HK-2 (cell line): ENCODE measurements at regions not wholly inside any gene's neighbourhood (a gene's known extent, or its start where the extent isn't known, plus 50 kb on each side); places are given as distances from the start of the nearest gene placed in this dataset.

Experiments
- DNase-seq: peaks from one replicate; pipeline ENCODE4 v3.0.0-alpha.2; 2018; ENCODE audit not compliant: unreplicated experiment

DNA sequence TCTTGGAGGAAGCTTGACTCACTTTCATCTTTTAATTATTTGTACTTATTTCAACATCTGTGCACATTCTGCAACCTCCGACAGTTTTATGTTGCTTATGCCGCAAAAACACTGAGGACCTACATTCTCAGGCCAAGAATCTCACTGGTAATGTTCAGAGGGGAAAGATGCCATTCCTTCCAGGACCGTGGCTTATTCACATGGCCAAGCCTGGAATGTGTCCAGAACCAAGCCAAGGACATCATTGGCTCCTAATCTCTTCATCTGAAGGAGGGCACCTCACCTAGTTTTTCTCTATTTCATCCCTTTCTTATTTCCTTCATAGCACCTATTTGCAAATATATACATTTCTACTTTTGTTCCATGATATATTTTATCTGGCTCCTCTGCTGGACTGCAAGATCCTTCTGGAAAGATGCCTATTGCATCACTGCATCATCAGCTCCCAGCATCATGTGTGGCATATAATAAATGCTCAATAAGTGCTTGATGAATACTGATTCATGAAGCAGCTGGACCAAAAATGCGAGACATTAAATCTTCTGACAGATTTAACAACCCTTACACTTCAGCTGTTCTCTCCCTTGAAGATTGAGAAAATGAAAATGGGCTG is 377.1 kb downstream of the TNS1 start:
- no peak for DNase-seq

DNA sequence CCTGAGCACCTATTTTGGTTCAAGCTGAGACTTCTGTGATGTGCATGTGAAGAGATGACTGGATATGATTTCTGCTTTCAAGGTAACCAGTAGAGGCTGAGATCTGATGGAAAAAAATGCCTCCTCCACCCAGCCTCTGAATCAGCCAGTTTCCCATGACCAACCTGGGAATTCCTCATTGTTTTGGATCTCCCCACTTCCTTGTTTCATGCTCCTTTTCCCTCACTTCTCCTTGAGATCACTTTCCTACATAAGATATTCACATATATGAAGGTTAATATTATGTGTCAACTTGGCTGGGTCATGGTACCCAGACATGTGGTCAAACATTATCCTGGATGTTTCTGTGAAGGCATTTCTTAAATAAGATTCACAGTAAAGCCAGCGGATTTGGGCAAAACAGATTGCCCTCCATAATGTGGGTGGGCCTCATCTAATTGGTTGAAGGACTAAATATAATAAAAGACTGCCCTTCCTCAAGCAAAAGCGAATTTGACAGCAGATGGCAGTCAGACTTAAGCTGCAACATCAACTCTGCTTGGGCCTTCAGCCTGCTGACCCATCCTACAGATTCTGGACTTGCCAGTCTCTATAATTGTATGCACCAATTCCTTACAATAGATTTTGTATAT is 379.4 kb downstream of the TNS1 start:
- no peak for DNase-seq

DNA sequence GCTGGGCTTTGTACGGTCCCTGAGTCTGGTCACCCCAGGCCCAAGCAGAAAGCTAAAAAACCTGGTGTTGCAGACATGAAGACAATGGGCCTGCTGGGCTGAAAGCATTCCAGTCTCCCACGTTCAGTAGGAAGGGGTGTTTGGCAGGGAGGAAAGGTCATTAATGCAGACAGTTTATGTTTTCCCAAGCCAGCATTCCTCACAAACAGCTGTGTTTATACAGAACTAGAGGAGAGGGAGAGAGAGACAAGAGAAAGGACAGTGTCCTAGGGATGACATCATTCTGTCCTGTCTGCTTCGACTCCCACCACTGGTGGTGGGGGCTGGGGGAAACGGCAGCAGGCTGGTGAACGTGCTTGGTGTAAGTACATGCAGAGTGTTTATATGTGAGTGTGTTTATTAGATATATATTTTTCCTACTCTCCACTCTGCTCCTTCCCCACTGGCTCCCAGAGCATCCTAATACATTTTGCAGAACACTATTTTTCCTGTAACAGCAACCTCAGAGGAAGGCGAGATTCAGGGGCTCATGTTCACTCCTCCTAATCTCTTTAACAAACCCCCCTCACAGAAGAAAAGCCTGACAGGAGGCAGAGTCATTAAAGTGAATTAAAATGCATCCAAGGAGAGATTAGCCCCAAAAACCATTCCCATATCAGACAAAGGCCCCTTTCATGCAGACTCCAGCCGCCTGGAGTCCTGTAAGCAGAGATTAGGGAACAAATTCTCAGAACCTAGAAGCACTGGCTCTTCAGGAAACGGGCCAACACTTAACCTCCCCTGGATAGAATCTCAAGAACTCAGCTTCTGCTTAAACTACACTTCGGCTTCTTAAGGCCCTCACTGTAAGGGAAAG is 380.4 kb downstream of the TNS1 start:
- no peak for DNase-seq

DNA sequence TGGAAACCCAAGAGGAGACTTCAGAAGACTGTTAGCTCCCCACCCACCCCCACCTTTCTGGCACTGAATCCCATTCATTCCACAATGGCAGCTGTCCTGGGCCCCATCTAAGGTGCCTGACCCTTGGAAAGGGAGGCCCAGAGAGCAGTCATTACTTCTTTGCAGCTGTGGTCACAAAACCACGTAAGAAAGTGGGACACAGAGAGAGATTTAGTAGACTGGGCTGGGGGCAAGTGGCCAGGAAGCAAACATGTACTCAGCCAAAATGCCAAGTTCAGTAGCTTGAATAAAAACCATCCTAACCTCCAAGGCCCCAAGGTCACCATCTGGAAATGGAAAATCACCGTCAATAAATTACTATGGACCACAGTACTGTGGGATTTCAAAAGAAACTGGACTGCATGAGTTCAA is 381.4 kb downstream of the TNS1 start:
- DNase-seq = no peak

DNA sequence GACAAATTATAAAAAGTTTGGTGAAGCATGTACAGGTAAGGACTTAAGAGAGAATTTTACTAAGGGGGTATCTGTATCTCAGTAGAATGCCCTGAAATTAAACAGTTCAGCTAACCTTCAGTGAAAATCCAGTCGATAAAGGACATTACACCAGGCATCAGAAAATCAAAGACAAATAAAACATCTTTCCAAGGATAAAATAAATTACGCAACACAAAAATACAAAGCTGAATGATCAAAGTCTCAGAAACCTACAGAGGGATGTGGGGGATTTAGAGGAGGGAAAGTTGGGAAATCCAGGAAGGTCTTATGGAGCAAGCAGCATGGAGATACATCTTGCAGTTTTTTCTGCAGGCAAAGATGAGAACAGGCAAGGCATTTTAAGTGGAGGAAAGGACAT is 384.1 kb downstream of the TNS1 start:
- DNase-seq = no peak

DNA sequence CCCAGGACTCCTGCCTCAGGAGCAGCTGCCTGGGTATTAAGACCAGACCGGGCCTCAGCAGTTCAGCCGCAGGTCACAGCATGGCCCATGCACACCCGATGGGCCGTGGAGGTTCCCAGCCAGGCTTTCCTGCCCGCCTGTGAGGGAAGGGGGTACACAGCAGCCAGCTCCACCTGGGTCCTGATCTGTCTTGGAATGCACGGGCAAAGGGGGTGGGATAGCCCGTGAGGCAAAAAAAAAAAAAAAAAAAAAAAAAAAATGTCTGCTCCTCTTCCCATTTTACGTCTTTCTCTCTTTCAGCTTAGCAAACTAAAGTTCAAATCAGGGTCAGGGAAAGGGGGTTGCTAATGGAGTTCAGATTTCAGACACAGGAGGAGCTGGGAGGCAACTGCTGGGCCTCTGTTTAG is 385.2 kb downstream of the TNS1 start:
- DNase-seq = no peak

DNA sequence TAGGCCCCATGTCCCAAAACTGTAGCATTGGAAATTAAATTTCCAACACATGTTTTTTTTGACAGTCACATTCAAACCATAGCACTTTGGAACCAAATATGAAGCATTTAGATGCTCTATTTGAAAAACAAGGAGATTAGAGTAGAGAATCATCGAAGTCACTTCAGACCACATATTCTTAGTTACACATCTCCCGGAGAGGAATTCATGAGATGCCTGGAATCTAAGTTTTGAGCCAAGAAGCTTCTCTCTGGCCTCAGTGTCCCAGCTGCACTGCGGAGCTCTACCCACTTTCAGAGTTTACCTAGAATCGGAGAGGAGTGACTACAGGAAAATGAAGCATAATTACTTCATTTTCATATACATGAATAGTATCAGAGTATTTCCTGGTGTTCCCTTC is 385.9 kb downstream of the TNS1 start:
- DNase-seq = no peak

DNA sequence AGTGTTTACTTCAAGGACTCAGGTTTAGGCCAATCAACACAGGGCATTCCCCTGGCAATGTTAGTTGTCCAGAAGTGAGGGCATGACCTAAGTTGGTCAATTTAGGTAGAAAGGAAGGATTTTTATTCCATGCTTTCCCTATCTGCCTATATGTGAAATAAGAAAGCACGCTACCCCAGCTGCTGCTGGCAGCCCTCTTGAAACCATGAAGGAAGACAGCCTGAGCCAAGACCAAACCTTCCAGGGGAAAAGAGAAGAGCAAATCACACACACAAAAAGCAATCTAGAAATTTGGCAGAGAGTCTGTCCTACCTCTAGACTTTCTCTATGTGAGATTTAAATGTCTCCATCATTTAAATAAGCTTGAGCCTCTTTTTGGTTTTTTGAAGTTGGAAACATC is 387.6 kb downstream of the TNS1 start:
- DNase-seq = no peak

DNA sequence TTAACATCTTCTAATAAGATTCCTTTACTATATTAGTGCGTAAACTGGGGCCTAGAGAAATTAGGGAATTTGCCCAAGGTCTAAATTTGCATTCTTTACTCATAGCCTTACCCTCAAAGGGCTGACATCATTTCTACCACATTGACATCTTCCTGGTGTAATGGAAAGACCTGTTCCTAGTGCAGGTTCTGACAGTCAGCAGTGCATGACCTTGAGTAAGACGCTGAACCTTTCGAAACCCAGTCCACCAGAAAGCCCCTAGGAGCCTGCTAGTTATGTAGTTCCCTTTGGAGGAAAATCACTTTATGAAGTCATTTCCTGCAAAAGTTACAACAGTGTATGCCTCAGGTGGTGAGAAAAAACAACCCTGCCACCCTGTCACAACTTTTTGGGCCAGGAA is 388.3 kb downstream of the TNS1 start:
- no peak for DNase-seq

DNA sequence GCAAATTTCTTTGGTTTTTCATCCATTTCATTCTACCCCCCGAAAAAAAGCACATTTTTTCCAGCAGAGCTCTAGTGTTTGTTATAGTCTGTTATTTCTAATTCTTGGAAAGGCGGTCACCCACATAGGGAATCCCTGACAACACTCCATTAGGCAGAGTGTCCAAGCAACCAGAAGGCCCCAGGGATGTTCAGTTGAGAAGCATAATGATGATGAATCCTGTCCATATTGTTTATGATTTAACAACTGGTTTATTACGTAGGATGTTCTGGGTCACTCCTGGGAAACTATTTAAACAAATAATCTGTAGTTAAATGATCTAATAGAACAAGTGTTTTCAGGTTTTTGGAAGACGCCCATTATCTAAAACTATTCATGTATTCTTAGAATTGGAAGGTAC is 388.7 kb downstream of the TNS1 start:
- DNase-seq = no peak

DNA sequence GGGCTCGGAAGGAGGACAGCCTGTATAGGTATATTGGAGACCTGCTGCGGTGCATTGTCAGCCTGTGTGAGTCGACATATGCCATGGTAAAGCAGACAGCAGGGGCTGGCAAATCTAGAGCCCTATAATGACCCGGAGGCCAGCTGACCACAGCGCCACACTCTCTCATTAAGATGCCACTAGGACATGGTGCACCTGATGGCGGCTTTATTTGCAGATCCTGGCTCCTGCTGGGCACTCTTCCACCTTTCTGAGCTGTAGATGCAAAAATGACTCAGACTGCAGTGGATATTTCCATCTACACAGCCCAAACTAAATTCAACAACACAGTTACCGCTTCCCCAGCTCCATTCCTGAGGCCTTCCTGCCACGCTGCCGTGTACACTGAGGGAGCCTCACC is 389.9 kb downstream of the TNS1 start:
- no peak for DNase-seq

DNA sequence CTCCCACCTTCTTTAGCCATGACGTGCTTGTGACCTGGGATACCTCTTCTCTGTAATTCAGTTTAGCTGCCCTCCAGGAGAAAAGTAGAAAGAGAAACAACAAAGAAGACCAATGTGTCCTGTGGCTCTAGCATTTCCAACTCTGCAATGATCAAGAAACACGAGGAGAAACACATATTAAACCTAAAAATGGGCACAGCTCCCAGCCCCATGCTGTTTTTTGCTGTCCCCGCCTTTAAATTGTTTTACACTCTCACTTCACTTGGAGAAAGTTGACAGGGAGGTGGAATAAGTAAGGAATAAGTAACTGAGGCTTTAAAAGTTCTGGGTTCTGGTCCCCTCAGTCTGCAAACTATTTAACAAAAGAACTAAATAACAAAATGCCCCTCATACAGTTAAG is 390.6 kb downstream of the TNS1 start:
- no peak for DNase-seq

DNA sequence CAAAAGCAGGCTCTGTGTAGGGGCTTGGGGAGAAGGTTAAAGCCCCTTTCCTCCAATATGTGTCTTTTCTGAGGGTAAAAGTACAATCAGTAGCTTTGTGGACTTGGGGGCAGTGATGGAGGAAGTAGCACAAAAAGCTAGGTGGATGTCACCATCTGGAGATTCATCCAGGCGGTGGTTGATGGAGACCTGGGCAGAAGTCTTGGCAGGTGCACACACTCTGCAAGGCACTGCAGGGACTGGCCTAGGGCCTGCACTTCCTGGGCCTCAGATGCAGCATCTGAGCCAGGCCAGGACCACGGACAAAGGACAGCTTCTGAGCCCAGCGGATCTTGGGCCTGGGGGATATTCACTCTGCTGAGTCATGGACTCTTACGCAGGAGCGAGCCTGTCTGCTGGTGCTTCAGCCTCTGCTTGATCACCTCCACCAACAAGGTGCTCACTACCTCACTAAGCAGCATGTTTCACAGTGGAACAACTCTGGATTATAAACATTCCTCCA is 391.1 kb downstream of the TNS1 start:
- no peak for DNase-seq

DNA sequence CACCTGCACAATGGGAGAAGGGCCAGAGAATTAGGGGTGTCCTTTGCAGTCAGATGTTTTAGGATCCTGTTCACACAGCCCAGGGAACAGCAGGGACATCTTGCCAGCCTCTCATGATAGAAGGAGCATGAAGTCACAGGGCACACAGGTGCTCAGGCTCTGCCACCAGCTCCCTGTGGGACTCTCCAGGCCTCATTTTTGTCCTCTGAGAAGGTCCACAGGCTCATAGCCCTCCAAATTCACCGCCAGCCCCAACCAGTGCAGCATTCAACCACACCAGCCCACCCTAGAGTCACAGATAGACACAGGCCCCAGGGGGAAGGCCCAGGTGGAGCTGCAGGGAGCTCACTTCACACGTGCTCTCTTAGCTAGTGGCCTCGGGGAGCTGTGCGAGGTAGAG is 391.7 kb downstream of the TNS1 start:
- no peak for DNase-seq

DNA sequence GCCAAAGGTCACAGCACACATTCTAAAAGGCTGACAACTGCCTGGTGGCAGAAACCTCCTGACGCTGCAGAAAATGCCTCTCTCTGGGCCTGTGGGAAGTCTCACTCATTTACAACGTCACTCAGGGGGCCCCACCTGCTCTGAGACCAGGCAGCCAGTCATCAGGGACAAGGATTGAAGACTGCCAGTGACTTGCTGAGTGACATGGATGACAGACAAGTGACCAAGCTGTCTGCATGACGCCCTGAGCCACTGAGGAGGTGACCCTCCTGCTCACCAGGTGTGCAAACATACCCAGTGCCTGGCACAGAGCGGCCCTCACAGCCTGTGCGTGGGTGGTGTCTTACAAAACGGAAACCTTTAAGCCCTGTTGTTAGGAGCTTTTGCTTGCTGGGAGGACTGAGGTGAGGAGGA is 392.4 kb downstream of the TNS1 start:
- DNase-seq = no peak

DNA sequence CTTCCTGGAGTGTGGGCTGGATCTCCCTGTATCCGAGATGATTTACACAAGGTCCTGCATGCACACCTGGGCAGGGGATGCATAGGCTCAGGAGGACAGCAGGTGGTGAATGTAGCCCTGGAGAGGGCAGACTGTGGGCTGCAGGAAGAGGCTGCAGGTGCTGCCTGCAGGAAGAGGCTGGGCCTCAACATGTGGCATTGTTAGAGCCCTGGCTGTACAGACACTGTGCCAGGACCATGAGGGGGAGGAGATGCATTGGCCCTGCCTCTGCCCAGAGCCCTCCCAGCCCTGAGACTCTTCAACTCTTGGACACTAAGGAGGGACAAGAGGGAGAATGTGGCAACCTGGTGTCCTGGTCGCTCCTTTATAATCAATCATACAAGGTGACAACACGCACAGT is 392.8 kb downstream of the TNS1 start:
- DNase-seq = no peak

DNA sequence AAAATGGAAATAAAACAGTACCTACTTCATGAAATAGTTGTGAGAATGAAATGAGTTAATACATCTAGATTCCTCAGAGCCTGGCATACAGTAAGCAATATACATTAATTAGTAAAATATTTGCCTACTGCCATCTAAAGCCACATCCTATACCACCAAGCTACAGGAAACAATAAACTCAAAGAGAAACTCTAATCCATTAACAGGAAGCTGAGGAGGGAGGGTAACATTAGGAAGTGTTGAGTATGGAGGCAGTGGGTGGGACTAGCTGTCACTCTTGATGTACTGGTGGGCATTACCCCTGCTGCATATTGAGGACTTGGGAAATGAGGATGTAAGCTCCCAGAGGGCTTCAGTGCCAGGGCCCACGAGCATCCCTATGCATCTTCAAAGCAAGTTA is 396.5 kb downstream of the TNS1 start:
- DNase-seq = no peak

DNA sequence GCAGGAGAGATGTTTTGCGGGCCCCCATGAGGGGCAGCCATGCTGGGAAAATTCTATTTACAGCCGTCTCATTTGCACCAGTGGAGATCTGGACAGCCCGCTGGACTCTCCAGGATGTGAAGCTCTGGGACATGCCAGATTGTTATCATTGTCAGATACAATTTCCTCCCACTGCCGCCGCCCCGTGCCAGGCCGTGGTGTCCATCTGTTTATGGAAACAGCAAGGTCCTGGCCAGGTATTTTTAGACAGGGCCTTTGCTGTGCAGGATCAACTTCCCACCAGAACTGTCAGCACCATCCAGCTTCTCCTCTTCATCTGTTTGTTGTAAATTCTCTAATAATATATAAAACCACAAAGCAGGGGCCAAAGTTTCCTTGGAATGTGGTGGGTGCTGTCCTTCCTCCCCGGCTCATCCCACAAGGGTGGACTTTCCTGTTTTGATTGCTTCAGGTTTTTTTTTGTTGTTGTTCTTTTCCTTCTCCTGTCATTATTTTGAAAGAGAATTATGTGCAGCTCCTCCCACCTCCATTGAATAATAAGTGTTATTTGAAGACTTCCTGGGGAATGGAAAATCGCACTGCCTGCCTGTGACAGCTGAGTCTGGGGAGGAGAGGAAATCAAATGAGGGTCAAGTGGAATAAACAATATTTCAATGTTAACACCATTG is 398.1 kb downstream of the TNS1 start:
- DNase-seq = no peak

DNA sequence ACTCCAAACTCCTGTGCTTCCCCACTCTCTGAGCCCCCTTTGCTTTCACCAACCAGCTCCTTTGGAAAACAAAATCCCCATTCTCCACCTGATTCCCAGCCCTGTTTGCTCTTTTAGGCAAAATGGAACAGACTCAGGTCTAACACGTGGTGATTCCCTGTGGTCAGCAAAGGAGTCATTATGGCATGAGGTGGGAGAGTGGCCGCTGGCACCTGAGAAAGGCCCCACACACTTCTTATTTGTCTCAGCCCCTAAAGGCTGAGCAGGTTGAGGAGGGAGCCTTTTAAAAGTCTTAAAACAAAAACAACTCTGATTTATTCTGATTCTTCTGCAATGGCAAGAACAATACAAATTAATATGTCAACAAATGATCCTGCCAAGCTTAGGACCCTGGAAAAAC is 401.2 kb downstream of the TNS1 start:
- no peak for DNase-seq

DNA sequence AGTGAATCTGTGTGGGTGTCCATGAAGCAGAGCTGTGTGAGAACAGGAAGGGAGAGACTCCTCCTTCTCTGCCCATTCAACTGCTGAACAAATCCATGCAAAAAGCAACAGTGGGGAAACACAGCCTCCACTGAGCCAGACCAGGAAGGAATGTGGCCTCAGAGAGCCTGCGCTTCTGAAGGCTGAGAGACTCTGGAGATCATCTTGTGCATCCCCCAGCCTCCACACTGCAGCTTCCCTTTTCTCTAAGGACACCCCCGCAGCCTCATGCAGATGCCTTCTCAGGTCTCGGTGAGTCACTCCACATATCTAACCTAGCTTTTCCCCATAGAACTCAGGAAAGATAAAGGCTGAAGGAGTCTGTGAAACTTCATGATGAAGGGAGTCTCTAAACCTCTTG is 402.9 kb downstream of the TNS1 start:
- DNase-seq = no peak

DNA sequence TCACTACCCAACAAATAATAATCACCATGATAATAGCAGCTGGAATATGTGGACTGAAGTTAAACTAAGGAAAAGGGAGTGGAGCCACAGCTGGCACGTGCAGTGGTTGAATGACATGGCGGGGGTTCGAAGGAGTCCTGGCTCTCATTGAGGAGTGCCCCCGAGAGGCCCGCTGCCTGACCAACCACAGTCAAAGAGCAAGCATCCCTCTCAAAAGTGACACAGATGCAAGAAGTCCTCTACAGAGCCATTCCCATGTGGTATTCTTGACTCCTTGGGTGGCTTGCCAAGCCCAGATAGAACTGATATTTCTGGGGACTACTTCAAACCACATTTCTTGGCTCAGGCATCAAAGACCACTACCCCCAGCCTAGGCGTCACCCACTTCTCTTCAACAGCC is 405.1 kb downstream of the TNS1 start:
- DNase-seq = no peak

DNA sequence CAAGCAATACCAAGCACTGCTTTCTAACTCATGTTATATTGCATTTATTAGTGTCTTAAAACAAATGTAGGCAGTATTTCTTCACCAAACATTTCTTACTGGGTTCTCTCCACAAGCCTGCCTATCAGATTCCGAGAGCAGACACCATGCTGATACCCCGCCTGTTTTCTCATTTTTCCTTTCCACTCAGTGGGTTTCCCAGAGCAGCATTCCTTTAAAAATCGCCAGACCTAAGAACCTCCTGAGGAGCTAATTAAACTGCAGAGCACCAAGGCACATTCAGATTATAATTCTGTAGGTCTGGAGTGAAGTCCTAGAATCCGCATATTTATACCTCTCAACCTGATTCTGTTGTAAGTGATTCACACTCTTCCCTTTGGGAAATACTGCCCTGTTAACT is 405.6 kb downstream of the TNS1 start:
- no peak for DNase-seq

DNA sequence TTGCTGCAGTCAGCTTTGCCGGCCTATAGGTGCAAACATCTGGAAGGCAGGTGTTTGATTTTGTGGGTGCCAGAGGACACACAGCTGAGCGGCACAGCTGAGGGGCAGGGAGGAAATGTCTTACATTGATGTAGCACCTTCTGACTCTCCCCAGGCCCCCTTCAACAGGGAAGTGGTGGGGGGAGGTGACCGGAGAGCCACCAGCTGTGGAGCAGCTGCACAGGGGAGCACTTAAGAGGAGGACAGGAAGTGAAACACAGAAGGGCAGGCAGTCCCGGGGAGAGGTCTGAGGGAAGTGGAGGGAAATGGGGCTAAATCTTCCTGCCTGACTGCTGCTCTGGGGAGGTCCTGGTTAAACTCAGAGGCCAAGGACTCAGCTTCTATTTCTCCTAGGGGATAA is 409.1 kb downstream of the TNS1 start:
- no peak for DNase-seq
